SW480 (cell line): ENCODE measurements at regions not wholly inside any gene's neighbourhood (a gene's known extent, or its start where the extent isn't known, plus 50 kb on each side); places are given as distances from the start of the nearest gene placed in this dataset.
"Not testable (repeated sequence)": the region's sequence is repeated elsewhere in the genome, so short reads cannot be mapped to it uniquely, and the experiment has no call there.

Experiments used
- DNase-seq: peaks from one replicate; pipeline ENCODE4 v3.0.0-alpha.2; 2016; ENCODE audit warnings: low spot score

- no peak for DNase-seq
Measured at GRCh38 chr5:93359296-93359959, 221.6 kb downstream of the NR2F1-AS1 start.

- DNase-seq, result no peak
Measured at GRCh38 chr5:93358176-93358575, 222.8 kb downstream of the NR2F1-AS1 start.

GRCh38 chr5:93357686-93358085, 223.3 kb downstream of the NR2F1-AS1 start:
- DNase-seq, result no peak

- DNase-seq, result no peak
Measured at GRCh38 chr5:93355691-93356090, 225.3 kb downstream of the NR2F1-AS1 start.

GRCh38 chr5:93352186-93352585, 228.8 kb downstream of the NR2F1-AS1 start:
- no peak for DNase-seq

GRCh38 chr5:93349613-93350012, 231.4 kb downstream of the NR2F1-AS1 start:
- peak; percentile 1 for DNase-seq

GRCh38 chr5:93348231-93348630, 232.8 kb downstream of the NR2F1-AS1 start:
- DNase-seq, result no peak

GRCh38 chr5:93346850-93347249, 234.2 kb downstream of the NR2F1-AS1 start:
- DNase-seq, result not testable (repeated sequence)

- DNase-seq, result no peak
Measured at GRCh38 chr5:93346301-93346700, 234.7 kb downstream of the NR2F1-AS1 start.

GRCh38 chr5:93343570-93343969, 237.4 kb downstream of the NR2F1-AS1 start:
- DNase-seq, result no peak

GRCh38 chr5:93342563-93343061, 238.4 kb downstream of the NR2F1-AS1 start:
- DNase-seq, result no peak

GRCh38 chr5:93340881-93341280, 240.1 kb downstream of the NR2F1-AS1 start:
- no peak for DNase-seq

GRCh38 chr5:93337138-93337537, 243.9 kb downstream of the NR2F1-AS1 start:
- DNase-seq, result no peak

- no peak for DNase-seq
Measured at GRCh38 chr5:93336330-93337110, 244.5 kb downstream of the NR2F1-AS1 start.

GRCh38 chr5:93331863-93332262, 249.2 kb downstream of the NR2F1-AS1 start:
- no peak for DNase-seq

- no peak for DNase-seq
Measured at GRCh38 chr5:93331241-93331640, 249.8 kb downstream of the NR2F1-AS1 start.

- no peak for DNase-seq
Measured at GRCh38 chr5:93330506-93330905, 250.5 kb downstream of the NR2F1-AS1 start.

GRCh38 chr5:93329756-93330155, 251.3 kb downstream of the NR2F1-AS1 start:
- DNase-seq, result no peak

GRCh38 chr5:93328833-93329232, 252.2 kb downstream of the NR2F1-AS1 start:
- DNase-seq, result no peak

- DNase-seq, result no peak
Measured at GRCh38 chr5:93327605-93328004, 253.4 kb downstream of the NR2F1-AS1 start.

GRCh38 chr5:93325946-93326345, 255.1 kb downstream of the NR2F1-AS1 start:
- DNase-seq, result no peak

- DNase-seq, result no peak
Measured at GRCh38 chr5:93322974-93323860, 257.8 kb downstream of the NR2F1-AS1 start.
